GM12878 (cell line): ENCODE measurements at regions not wholly inside any gene's neighbourhood (a gene's known extent, or its start where the extent isn't known, plus 50 kb on each side); places are given as distances from the start of the nearest gene placed in this dataset.

Experiments
- ATAC-seq: fragments of 200-7000 bp; cut with Tn5 transposase; 3 replicates; pipeline ENCODE4 v1.9.1; 2020; ENCODE audit warnings: mild to moderate bottlenecking, moderate library complexity
- BruUV-seq: library from RNA; stranded (reverse); fragments of 400-500 nt; replicated peaks from 2 replicates; lab custom pipeline; 2021; lab: Mats Ljungman, UMichigan
- CTCF ChIA-PET: fragments of 300-600 bp; sonication (Branson Sonifier 250); formaldehyde crosslinking; extraction: SDS; loops from one replicate; lab custom pipeline; 2021; ENCODE audit warnings: inconsistent platforms; lab: Yijun Ruan, JAX
- POLR2A ChIA-PET: fragments of 350-600 bp; formaldehyde crosslinking; extraction: SDS; loops from one replicate; lab custom pipeline; 2021; ENCODE audit warnings: inconsistent platforms; lab: Charles Lee
- RAD21 ChIA-PET: fragments of 300-600 bp; sonication (Branson Sonifier 250); formaldehyde crosslinking; loops from one replicate; lab custom pipeline; 2023; ENCODE audit warnings: antibody characterized with exemption; ENCODE audit not compliant: unreplicated experiment; lab: Charles Lee
- SMC1A ChIA-PET: fragments of 300-600 bp; sonication (Branson Sonifier 250); formaldehyde crosslinking; loops from one replicate; lab custom pipeline; 2023; ENCODE audit not compliant: unreplicated experiment, uncharacterized antibody; lab: Charles Lee
- DNase-seq: peaks from one replicate; pipeline ENCODE4 v3.0.0-alpha.2; 2011; ENCODE audit warnings: low read depth, low spot score
- FAIRE-seq: peaks from 3 replicates; lab custom pipeline; 2011; peaks lifted over from hg19 to GRCh38; lab: Jason Lieb, UNC
- H2AFZ ChIP-seq: 2 replicates; pipeline ENCODE4 v1.6.0; 2011; ENCODE audit warnings: low read depth, low read length, control low read depth; ENCODE audit not compliant: control insufficient read depth
- H3K27ac ChIP-seq: 2 replicates; pipeline ENCODE4 v1.5.1; 2011; ENCODE audit warnings: control low read depth; ENCODE audit not compliant: control insufficient read depth, insufficient read depth
- H3K27me3 ChIP-seq, 2 experiments: replicated peaks in 1 of 2; 2 replicates each; pipeline versions ENCODE4 v1.6.0 to v1.6.1; 2011; ENCODE audit warnings: low read length in 1 of 2; ENCODE audit not compliant: control insufficient read depth in 2 of 2, insufficient read depth in 2 of 2
- H3K36me3 ChIP-seq, 2 experiments: 2 replicates each; pipeline ENCODE4 v1.5.1; 2011; ENCODE audit warnings: low read length in 1 of 2; ENCODE audit not compliant: control insufficient read depth in 2 of 2, insufficient read depth in 2 of 2
- H3K4me1 ChIP-seq: 2 replicates; pipeline ENCODE4 v1.6.1; 2011; ENCODE audit warnings: mild to moderate bottlenecking, low read length, moderate library complexity, mixed read lengths; ENCODE audit not compliant: control insufficient read depth, insufficient read depth
- H3K4me2 ChIP-seq: 2 replicates; pipeline ENCODE4 v1.6.0; 2011; ENCODE audit warnings: control low read depth; ENCODE audit not compliant: control insufficient read depth, insufficient read depth
- H3K4me3 ChIP-seq: fragments of 200-600 bp; sonication (generic); 2 replicates; pipeline ENCODE4 v1.5.1; 2016
- H3K79me2 ChIP-seq: 2 replicates; pipeline ENCODE4 v1.6.0; 2011; ENCODE audit warnings: low read length; ENCODE audit not compliant: control insufficient read depth, insufficient read depth
- H3K9ac ChIP-seq: 2 replicates; pipeline ENCODE4 v1.8.0; 2011; ENCODE audit warnings: low read length, control low read depth, mixed read lengths; ENCODE audit not compliant: control insufficient read depth, insufficient read depth
- H3K9me3 ChIP-seq: replicated peaks from 3 replicates; pipeline ENCODE4 v1.5.1; 2011; ENCODE audit warnings: mild to moderate bottlenecking, low read length; ENCODE audit not compliant: control insufficient read depth, insufficient read depth
- H4K20me1 ChIP-seq: 2 replicates; pipeline ENCODE4 v1.6.0; 2011; ENCODE audit not compliant: control insufficient read depth, insufficient read depth
- ASH2L ChIP-seq: fragments of 300-600, 200-600 bp; sonication (generic); IDR thresholded peaks from 2 replicates; pipeline ENCODE4 v1.6.1; 2017; ENCODE audit warnings: low read depth, mild to moderate bottlenecking, borderline replicate concordance
- ELK1 ChIP-seq: IDR thresholded peaks from 2 replicates; pipeline ENCODE4 v1.6.1; 2012; ENCODE audit warnings: low read depth, low read length, improper control_type of control experiment
- HDAC6 ChIP-seq: fragments of 200-600 bp; sonication (generic); IDR thresholded peaks from one replicate; pipeline ENCODE4 v1.8.0; 2017; ENCODE audit warnings: antibody characterized with exemption; ENCODE audit not compliant: unreplicated experiment
- IKZF1 ChIP-seq: fragments of 450-650 bp; conservative IDR thresholded peaks from 2 replicates; pipeline ENCODE4 v1.6.1; 2017; ENCODE audit warnings: antibody characterized with exemption, mild to moderate bottlenecking
- IKZF2 ChIP-seq, 2 experiments: fragments of 450-650 bp; IDR thresholded peaks; 2 replicates each; pipeline ENCODE4 v1.6.1; 2017; ENCODE audit warnings: mild to moderate bottlenecking in 2 of 2, moderate library complexity in 2 of 2
- KDM1A ChIP-seq: fragments of 200-600 bp; sonication (generic); IDR thresholded peaks from 2 replicates; pipeline ENCODE4 v1.6.1; 2016; ENCODE audit warnings: borderline replicate concordance
- MLLT1 ChIP-seq: fragments of 450-650 bp; IDR thresholded peaks from 2 replicates; pipeline ENCODE4 v1.6.1; 2016; ENCODE audit warnings: mild to moderate bottlenecking
- MTA3 ChIP-seq: IDR thresholded peaks from 2 replicates; pipeline ENCODE4 v1.6.1; 2012; ENCODE audit warnings: low read length, inconsistent platforms, borderline replicate concordance
- NBN ChIP-seq: fragments of 450-650 bp; IDR thresholded peaks from 2 replicates; pipeline ENCODE4 v1.6.1; 2016
- NFIC ChIP-seq: IDR thresholded peaks from 2 replicates; pipeline ENCODE4 v1.6.1; 2012; ENCODE audit warnings: low read depth, mild to moderate bottlenecking, inconsistent platforms, low read length, moderate library complexity
- NFYA ChIP-seq: IDR thresholded peaks from 2 replicates; pipeline ENCODE4 v1.6.1; 2011; ENCODE audit warnings: low read depth, mild to moderate bottlenecking, low read length, improper control_type of control experiment, borderline replicate concordance
- RBBP5 ChIP-seq: fragments of 200-600 bp; sonication (generic); conservative IDR thresholded peaks from 2 replicates; pipeline ENCODE4 v1.6.1; 2016
- RCOR1 ChIP-seq: conservative IDR thresholded peaks from 2 replicates; pipeline ENCODE4 v1.6.1; 2012; ENCODE audit warnings: low read depth, low read length, improper control_type of control experiment
- RELA ChIP-seq: fragments of 450-650 bp; IDR thresholded peaks from 2 replicates; pipeline ENCODE4 v1.8.0; 2014; ENCODE audit warnings: borderline replicate concordance; ENCODE audit not compliant: partially characterized antibody
- SIN3A ChIP-seq: IDR thresholded peaks from 2 replicates; pipeline ENCODE4 v1.6.1; 2012; ENCODE audit warnings: low read depth, low read length, improper control_type of control experiment
- SUPT20H ChIP-seq: IDR thresholded peaks from 2 replicates; pipeline ENCODE4 v1.6.1; 2011; ENCODE audit warnings: low read depth, mild to moderate bottlenecking, low read length, moderate library complexity, borderline replicate concordance; ENCODE audit not compliant: control insufficient read depth
- WGBS: methylation state at CpG from one replicate; pipeline ENCODE4 v1.1.6; 2016; ENCODE audit warnings: low lambda C conversion rate; ENCODE audit not compliant: insufficient replicate concordance, insufficient coverage; ENCODE audit errors: missing lambda C conversion rate; 5-methylcytosine and 5-hydroxymethylcytosine counted together
- in situ Hi-C: fragments of 300-500 bp; cut with MboI; formaldehyde crosslinking; loops from 9 replicates; pipeline ENCODE4 v1.14.3; 2018; ENCODE audit warnings: mixed read lengths
- intact Hi-C: fragments of 100-400 bp; cut with micrococcal nuclease; formaldehyde crosslinking; loops from one replicate; pipeline ENCODE4 v1.14.2; 2022; ENCODE audit not compliant: unreplicated experiment

- H3K9me3 ChIP-seq = no peaks in the 10 kb centered on the region; the same call in 1 of the 3 replicates
- 64% methylated on average over 4 of the region's 4 CpGs for WGBS
- H3K36me3 ChIP-seq = no peaks in the 10 kb centered on the region
- no peak overlapping the region for H3K9ac ChIP-seq
- POLR2A ChIA-PET = interaction anchor here (0.8 to 1.0 kb wide), 3 partner anchors 15 to 486 kb away, joined by 3 read pairs; no protein-coding TSS in a partner anchor
- DNase-seq = no peak
- no peak for FAIRE-seq
- H3K4me2 ChIP-seq = no peak overlapping the region
- RAD21 ChIA-PET = interaction anchor here (0.9 to 2.4 kb wide), 10 partner anchors 9 to 649 kb away, joined by 3 to 9 read pairs (median 6); no protein-coding TSS in a partner anchor
- no peak for ATAC-seq
- in situ Hi-C loops = no loop called here
- intact Hi-C loops = loop anchor here (2.0 to 10.0 kb wide), 8 partner anchors 99 to 858 kb away; partner anchors contain the start of gene ID2
- peak overlapping the region; percentile 75 for H3K27ac ChIP-seq
- H3K4me3 ChIP-seq = no peak overlapping the region
- SMC1A ChIA-PET = interaction anchor here (0.7 to 2.9 kb wide), 14 partner anchors 9 to 374 kb away, joined by 3 to 18 read pairs (median 4); no protein-coding TSS in a partner anchor
- H3K27me3 ChIP-seq = no peaks in the 10 kb centered on the region
- TF ChIP-seq HDAC6 (no peak), SUPT20H (no peak), MTA3 (no peak), NFIC (no peak), RCOR1 (no peak), ELK1 (no peak), KDM1A (no peak), RBBP5 (no peak), IKZF1 (no peak), NFYA (no peak), ASH2L (no peak), SIN3A (no peak), IKZF2 (IDR thresholded peaks at IDR 0.05) (no peak), NBN (no peak), RELA (no peak), MLLT1 (no peak)
- TF ChIP-seq, all 136 proteins: peak for 0
- Histone ChIP-seq H3K79me2 (no peaks in the 10 kb centered on the region), H2AFZ (no peak overlapping the region), H4K20me1 (no peaks in the 10 kb centered on the region), H3K4me1 (peaks cover 10% of the 10 kb centered on the region)
- BruUV-seq = no TSS peak
- CTCF ChIA-PET = interaction anchor here (2.9 kb wide), 1 partner anchor 101 kb away, joined by 7 read pairs; no protein-coding TSS in a partner anchor
These were observed 855.2 kb upstream of the ID2 start for GRCh38 chr2:7826656-7827055.
